Small intestine (tissue), 7 donors: ENCODE measurements at regions not wholly inside any gene's neighbourhood (a gene's known extent, or its start where the extent isn't known, plus 50 kb on each side); places are given as distances from the start of the nearest gene placed in this dataset.

Experiments
- DNase-seq, 2 donors: peaks; one replicate each; pipeline versions ENCODE4 v3.0.0 to v3.0.0-alpha.2; 2013
- FAIRE-seq: peaks from 2 replicates; lab custom pipeline; 2012; peaks lifted over from hg19 to GRCh38; lab: Jason Lieb, UNC
- H3K27ac ChIP-seq, 3 donors: one replicate each; pipeline ENCODE4 v1.5.1; 2013; ENCODE audit warnings: low read length in 2 of 3, mild to moderate bottlenecking in 2 of 3, control low read depth in 1 of 3, inconsistent platforms in 1 of 3, low read depth in 1 of 3, moderate library complexity in 1 of 3
- H3K27me3 ChIP-seq, 3 donors: one replicate each; pipeline ENCODE4 v1.6.1; 2013; ENCODE audit warnings: low read length in 3 of 3, inconsistent platforms in 1 of 3; ENCODE audit not compliant: control insufficient read depth in 3 of 3, insufficient read depth in 3 of 3
- H3K36me3 ChIP-seq, 3 donors: one replicate each; pipeline ENCODE4 v1.6.1; 2013; ENCODE audit warnings: low read length in 3 of 3, inconsistent platforms in 1 of 3, low read depth in 1 of 3, mild to moderate bottlenecking in 1 of 3, moderate library complexity in 1 of 3; ENCODE audit not compliant: control insufficient read depth in 3 of 3, insufficient read depth in 2 of 3
- H3K4me1 ChIP-seq, 3 donors: one replicate each; pipeline ENCODE4 v1.6.1; 2013; ENCODE audit warnings: low read length in 2 of 3, inconsistent platforms in 1 of 3, low read depth in 1 of 3, mild to moderate bottlenecking in 1 of 3, moderate library complexity in 1 of 3; ENCODE audit not compliant: control insufficient read depth in 3 of 3, insufficient read depth in 2 of 3
- H3K4me3 ChIP-seq, 3 donors: one replicate each; pipeline ENCODE4 v1.5.1; 2013; ENCODE audit warnings: low read length in 3 of 3, control low read depth in 1 of 3, inconsistent platforms in 1 of 3, low read depth in 1 of 3, mild to moderate bottlenecking in 1 of 3, moderate library complexity in 1 of 3
- H3K9me3 ChIP-seq, 2 donors: one replicate each; pipeline ENCODE4 v1.6.1; 2013; ENCODE audit warnings: low read depth in 1 of 2, low read length in 1 of 2; ENCODE audit not compliant: control insufficient read depth in 2 of 2, insufficient read depth in 1 of 2
- WGBS, 3 donors: extraction: QIAGEN DNeasy Blood & Tissue Kit; methylation state at CpG; one replicate each; pipeline ENCODE4 v1.1.7; 2013; 5-methylcytosine and 5-hydroxymethylcytosine counted together
- donor health status: healthy with polysubstance abuse.
- donor health status: control.
- donor health status: control.
- donor health status: Bipolar disorder and iron deficiency.
- donor health status: healthy.

DNA sequence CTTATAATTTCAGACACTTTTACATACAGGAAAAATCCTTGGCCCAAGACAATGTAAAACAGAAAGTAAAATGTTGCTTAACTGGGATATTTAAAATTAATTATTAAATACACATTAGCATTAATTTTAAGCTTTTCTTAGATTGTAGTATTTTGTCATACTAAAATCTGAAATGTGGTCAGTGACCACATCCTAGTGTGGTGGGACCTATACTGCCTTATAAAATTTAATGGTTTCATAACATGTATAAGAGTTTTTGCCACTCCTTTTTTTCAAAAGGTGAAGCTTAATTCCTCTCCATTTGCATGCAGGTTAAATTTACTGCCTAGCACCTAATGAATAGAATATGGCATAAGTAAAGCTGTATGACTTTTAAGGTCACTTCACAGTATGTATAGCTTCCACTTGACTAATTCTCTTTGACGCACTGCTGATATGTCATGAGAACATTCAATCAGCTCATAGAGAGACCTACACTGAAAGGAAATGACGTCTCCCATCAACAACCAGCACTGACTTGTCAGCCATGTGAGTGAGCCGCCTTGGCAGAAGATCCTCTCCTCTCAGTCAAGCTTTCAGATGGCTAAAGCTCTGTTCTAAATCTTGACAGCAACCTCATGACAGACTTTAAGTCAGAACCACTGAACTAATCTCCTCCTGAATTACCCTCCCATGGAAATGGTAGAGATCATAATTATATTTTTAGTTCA is 847.8 kb downstream of the SI start:
- no peaks in the 10 kb centered on the region for H3K9me3 ChIP-seq
- H3K27ac ChIP-seq = no peak overlapping the region
- no peak for DNase-seq
- 74 to 83% (median 82%) methylated on average over 3 of the region's 3 CpGs for WGBS, 3 donors
- no peaks in the 10 kb centered on the region for H3K4me1 ChIP-seq
- H3K36me3 ChIP-seq = no peaks in the 10 kb centered on the region
- H3K27me3 ChIP-seq = no peaks in the 10 kb centered on the region
- no peak overlapping the region for H3K4me3 ChIP-seq
- no peak for FAIRE-seq

DNA sequence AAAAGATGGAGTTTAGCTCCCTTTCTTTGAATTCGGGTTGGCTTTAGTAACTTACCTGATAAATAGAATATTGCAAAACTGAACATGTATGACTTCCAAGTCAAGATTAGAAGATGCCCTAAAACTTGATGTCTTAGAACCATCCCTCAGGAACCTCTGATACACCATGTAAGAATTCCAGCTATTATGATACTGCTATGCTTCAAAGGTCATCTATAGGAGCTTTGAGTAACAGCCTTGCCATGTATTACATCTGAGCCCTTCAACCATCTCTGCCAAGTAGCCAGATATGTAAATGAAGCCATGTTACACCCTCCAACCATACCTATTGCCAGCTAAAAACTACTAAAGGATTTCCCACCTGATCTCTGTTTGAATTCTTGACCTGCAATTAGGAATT is 854.2 kb downstream of the SI start:
- FAIRE-seq (no peak), DNase-seq (no peak)
- 0 to 45% (median 6%) methylated on average over 1 of the region's 1 CpG for WGBS, 3 donors
- H3K9me3 ChIP-seq = peaks cover 0 to 4% of the 10 kb centered on the region in 2 donors
- H3K27me3 ChIP-seq = no peaks in the 10 kb centered on the region
- H3K27ac ChIP-seq = no peak overlapping the region
- H3K4me3 ChIP-seq = no peak overlapping the region
- H3K36me3 ChIP-seq = no peaks in the 10 kb centered on the region
- H3K4me1 ChIP-seq = no peaks in the 10 kb centered on the region

DNA sequence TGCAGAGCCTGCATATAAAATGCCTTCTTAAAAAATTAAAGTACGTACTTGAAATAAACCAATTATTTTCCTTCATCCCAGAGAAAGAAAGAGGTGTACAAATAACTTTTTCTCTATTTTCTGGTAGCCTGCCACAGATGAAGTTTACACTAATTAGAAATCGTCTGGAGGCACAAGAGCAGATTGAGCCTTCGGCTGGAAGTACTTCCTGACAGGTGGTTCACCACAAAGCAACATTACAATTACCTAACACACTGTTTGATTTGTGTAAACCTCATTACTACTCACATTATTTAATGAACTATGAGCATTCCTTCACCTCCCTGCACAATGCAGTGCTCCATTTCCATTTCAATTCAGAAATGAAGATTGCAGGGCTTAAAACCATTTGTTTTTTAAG is 856.1 kb downstream of the SI start:
- 49 to 62% (median 50%) methylated on average over 3 of the region's 3 CpGs for WGBS, 3 donors
- H3K4me1 ChIP-seq = no peaks in the 10 kb centered on the region
- no peak for DNase-seq
- H3K36me3 ChIP-seq = no peaks in the 10 kb centered on the region
- H3K27ac ChIP-seq = no peak overlapping the region
- H3K4me3 ChIP-seq = no peak overlapping the region
- H3K27me3 ChIP-seq = no peaks in the 10 kb centered on the region
- no peak for FAIRE-seq
- peaks cover 0 to 7% of the 10 kb centered on the region in 2 donors for H3K9me3 ChIP-seq

DNA sequence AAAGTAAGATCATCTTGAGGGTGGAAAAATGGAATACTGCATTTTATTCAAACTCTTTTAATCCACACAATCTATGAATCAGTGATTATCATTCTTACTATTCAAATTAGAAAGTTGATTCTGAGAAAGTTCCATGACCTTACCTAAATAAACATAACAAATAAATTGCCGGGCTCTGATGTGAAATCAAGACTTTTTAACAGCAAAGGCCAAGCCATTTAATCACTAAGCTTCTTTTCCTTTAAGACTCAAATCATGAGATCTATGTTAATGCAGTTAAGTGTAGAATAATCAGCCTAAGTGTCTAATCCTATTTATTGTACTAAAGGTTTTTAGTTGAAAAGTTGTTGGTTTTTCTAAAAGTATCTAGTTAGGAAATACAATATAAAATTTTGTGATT is 857.0 kb downstream of the SI start:
- H3K4me1 ChIP-seq = no peaks in the 10 kb centered on the region
- FAIRE-seq = no peak
- peaks cover 0 to 10% of the 10 kb centered on the region in 2 donors for H3K9me3 ChIP-seq
- no peak overlapping the region for H3K4me3 ChIP-seq
- no peak overlapping the region for H3K27ac ChIP-seq
- H3K27me3 ChIP-seq = no peaks in the 10 kb centered on the region
- H3K36me3 ChIP-seq = no peaks in the 10 kb centered on the region
- DNase-seq = no peak
- 71 to 79% (median 72%) methylated on average over 1 of the region's 1 CpG for WGBS, 3 donors

DNA sequence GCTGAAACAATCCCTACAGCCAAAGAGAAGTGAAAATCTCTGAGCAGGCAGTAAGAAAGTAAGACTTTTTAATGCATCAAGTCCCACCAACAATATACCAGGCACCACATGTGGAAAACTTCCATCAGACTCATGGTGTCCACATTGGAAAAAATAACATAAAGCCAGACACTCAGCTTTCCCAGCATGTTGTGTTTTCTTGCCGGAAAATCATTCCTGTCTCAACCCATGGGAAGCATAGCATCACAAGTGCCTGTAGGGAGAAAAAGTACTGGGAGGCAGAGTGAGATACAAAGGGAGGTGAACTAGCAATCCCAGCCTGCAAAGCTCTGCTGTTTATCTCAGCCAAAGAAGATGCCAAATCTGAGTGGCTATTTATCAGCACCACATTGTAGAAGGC is 868.9 kb downstream of the SI start:
- 85 to 91% (median 90%) methylated on average over 1 of the region's 1 CpG for WGBS, 3 donors
- no peaks in the 10 kb centered on the region for H3K9me3 ChIP-seq
- no peak overlapping the region for H3K27ac ChIP-seq
- DNase-seq (no peak), FAIRE-seq (no peak)
- no peaks in the 10 kb centered on the region for H3K36me3 ChIP-seq
- H3K4me3 ChIP-seq = no peak overlapping the region
- H3K4me1 ChIP-seq = no peaks in the 10 kb centered on the region
- no peaks in the 10 kb centered on the region for H3K27me3 ChIP-seq

DNA sequence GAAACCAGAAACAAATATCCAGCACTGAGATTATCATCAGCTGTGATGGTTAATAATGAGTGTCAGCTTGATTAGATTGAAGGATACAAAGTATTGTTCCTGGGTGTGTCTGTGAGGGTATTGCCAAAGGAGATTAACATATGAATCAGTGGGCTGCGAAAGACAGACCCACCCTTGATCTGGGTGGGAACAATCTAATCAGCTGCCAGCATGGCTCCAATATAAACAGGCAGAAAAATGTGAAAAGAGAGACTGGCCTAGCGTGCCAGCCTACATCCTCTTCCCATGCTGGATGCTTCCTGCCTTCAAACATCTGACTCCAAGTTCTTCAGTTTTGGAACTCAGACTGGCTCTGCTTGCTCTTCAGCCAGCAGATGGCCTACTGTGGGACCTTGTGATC is 869.5 kb downstream of the SI start:
- 37 to 58% (median 53%) methylated on average over 2 of the region's 2 CpGs for WGBS, 3 donors

DNA sequence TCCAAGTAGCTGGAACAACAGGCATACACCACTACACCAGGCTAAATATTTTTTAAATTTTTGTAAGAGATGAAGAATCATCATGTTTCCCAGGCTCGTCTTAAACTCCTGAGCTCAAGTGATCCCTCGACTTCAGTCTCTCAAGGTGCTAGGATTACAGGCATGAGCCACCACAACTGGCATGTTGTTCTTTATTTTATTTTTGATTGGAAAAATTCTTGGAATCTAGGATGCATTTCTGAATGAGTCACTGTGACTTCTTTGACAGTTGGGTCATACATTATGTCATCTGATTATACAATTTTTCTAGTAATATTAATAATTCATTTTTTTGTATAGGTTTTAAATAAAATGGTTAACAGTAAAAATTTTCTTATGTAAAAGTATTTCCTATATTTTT is 870.2 kb downstream of the SI start:
- Histone ChIP-seq H3K27ac (no peak overlapping the region), H3K4me3 (no peak overlapping the region), H3K36me3 (no peaks in the 10 kb centered on the region), H3K4me1 (no peaks in the 10 kb centered on the region), H3K27me3 (no peaks in the 10 kb centered on the region), H3K9me3 (no peaks in the 10 kb centered on the region)
- FAIRE-seq (no peak), DNase-seq (no peak)
- WGBS, 3 donors = 65 to 80% (median 77%) methylated on average over 2 of the region's 2 CpGs

More for the DNA sequence above, 869.5 kb downstream of the SI start:
- Histone ChIP-seq H3K27me3 (no peaks in the 10 kb centered on the region), H3K27ac (no peak overlapping the region), H3K36me3 (no peaks in the 10 kb centered on the region), H3K9me3 (no peaks in the 10 kb centered on the region), H3K4me1 (no peaks in the 10 kb centered on the region), H3K4me3 (no peak overlapping the region)
- no peak for FAIRE-seq
- DNase-seq = no peak

DNA sequence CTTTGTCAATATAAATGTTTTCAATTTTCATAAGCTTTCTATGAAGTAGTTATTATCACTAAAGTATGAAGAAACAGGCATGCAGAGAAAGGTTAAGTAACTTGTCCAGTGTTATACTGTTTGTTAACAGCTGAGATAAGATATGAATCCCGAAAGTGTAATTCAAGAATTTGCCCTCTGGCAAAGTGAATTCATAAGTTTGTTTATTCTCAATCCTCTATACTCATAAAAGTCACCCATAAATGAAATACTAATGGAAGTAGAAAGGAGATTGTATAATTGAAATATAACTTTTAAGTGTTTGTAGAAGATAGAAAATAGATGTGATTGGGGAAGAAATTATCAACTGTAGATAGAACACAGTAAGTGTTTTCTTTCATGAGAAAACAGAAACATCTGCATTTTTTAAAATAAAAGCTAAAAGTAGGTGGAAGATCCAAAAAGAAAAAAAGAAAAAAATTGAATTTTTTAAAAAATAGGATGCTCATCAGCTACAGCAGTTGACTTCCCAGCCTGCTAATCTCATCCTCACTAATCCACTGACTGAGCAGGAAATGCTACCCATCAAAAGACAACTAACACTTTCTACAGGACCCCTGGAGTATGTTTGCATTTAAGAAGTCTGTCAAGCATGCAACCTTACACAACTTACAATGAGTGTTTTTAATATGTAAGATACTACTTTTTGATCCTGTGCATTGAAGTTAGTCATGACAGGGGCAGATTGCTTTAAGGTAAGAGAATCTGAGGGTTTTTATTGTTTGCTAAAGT is 878.1 kb downstream of the SI start:
- H3K4me1 ChIP-seq = no peaks in the 10 kb centered on the region
- FAIRE-seq (no peak), DNase-seq (no peak)
- WGBS, 3 donors = 13 to 34% (median 28%) methylated on average over 1 of the region's 1 CpG
- H3K27ac ChIP-seq = no peak overlapping the region
- H3K27me3 ChIP-seq = no peaks in the 10 kb centered on the region
- H3K4me3 ChIP-seq = no peak overlapping the region
- H3K9me3 ChIP-seq = no peaks in the 10 kb centered on the region
- H3K36me3 ChIP-seq = no peaks in the 10 kb centered on the region
